Panc1 (cell line): ENCODE measurements at regions not wholly inside any gene's neighbourhood (a gene's known extent, or its start where the extent isn't known, plus 50 kb on each side); places are given as distances from the start of the nearest gene placed in this dataset.

Experiments
- POLR2AphosphoS5 ChIP-seq: IDR thresholded peaks from 2 replicates; pipeline ENCODE4 v1.6.1; 2012; ENCODE audit warnings: mild to moderate bottlenecking, low read depth, low read length, moderate library complexity
- SIN3A ChIP-seq: IDR thresholded peaks from 2 replicates; pipeline ENCODE4 v1.6.1; 2012; ENCODE audit warnings: low read depth, mild to moderate bottlenecking, low read length, moderate library complexity, borderline replicate concordance; ENCODE audit not compliant: insufficient read depth
- TCF7L2 ChIP-seq: IDR thresholded peaks from 2 replicates; pipeline ENCODE4 v1.6.1; 2011; ENCODE audit warnings: mild to moderate bottlenecking, low read depth, low read length, inconsistent platforms
- TF ChIP-seq, protein P1 (sequence below): fragments of 450-650 bp; IDR thresholded peaks from 2 replicates; pipeline ENCODE4 v1.5.1; 2017; ENCODE audit warnings: mild to moderate bottlenecking
- TF ChIP-seq, protein P2 (sequence below), 2 experiments: IDR thresholded peaks; 2 replicates each; pipeline ENCODE4 v1.6.1; 2011 to 2012; ENCODE audit warnings: low read depth in 2 of 2, control low read depth in 1 of 2, low read length in 1 of 2, mild to moderate bottlenecking in 1 of 2, moderate library complexity in 1 of 2; ENCODE audit not compliant: insufficient read depth in 1 of 2

GRCh38 chr12:126451809-126452208, 1386.6 kb downstream of the AACS start:
- TF ChIP-seq, protein P1, sequence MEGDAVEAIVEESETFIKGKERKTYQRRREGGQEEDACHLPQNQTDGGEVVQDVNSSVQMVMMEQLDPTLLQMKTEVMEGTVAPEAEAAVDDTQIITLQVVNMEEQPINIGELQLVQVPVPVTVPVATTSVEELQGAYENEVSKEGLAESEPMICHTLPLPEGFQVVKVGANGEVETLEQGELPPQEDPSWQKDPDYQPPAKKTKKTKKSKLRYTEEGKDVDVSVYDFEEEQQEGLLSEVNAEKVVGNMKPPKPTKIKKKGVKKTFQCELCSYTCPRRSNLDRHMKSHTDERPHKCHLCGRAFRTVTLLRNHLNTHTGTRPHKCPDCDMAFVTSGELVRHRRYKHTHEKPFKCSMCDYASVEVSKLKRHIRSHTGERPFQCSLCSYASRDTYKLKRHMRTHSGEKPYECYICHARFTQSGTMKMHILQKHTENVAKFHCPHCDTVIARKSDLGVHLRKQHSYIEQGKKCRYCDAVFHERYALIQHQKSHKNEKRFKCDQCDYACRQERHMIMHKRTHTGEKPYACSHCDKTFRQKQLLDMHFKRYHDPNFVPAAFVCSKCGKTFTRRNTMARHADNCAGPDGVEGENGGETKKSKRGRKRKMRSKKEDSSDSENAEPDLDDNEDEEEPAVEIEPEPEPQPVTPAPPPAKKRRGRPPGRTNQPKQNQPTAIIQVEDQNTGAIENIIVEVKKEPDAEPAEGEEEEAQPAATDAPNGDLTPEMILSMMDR: no peak
- no peak for TF ChIP-seq SIN3A
- TF ChIP-seq, protein P2, sequence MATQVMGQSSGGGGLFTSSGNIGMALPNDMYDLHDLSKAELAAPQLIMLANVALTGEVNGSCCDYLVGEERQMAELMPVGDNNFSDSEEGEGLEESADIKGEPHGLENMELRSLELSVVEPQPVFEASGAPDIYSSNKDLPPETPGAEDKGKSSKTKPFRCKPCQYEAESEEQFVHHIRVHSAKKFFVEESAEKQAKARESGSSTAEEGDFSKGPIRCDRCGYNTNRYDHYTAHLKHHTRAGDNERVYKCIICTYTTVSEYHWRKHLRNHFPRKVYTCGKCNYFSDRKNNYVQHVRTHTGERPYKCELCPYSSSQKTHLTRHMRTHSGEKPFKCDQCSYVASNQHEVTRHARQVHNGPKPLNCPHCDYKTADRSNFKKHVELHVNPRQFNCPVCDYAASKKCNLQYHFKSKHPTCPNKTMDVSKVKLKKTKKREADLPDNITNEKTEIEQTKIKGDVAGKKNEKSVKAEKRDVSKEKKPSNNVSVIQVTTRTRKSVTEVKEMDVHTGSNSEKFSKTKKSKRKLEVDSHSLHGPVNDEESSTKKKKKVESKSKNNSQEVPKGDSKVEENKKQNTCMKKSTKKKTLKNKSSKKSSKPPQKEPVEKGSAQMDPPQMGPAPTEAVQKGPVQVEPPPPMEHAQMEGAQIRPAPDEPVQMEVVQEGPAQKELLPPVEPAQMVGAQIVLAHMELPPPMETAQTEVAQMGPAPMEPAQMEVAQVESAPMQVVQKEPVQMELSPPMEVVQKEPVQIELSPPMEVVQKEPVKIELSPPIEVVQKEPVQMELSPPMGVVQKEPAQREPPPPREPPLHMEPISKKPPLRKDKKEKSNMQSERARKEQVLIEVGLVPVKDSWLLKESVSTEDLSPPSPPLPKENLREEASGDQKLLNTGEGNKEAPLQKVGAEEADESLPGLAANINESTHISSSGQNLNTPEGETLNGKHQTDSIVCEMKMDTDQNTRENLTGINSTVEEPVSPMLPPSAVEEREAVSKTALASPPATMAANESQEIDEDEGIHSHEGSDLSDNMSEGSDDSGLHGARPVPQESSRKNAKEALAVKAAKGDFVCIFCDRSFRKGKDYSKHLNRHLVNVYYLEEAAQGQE (IDR thresholded peaks at IDR 0.05; ENCODE audit: insufficient read depth in 1 of 2, low read depth in 2 of 2, low read length in 1 of 2): no peak
- no peak for TF ChIP-seq POLR2AphosphoS5
- no peak for TF ChIP-seq TCF7L2
